H1 (cell line): ENCODE measurements at regions not wholly inside any gene's neighbourhood (a gene's known extent, or its start where the extent isn't known, plus 50 kb on each side); places are given as distances from the start of the nearest gene placed in this dataset.

Experiments
- CTCF ChIA-PET: fragments of 300-600 bp; sonication (Branson Sonifier 250); formaldehyde crosslinking; loops from one replicate; lab custom pipeline; 2021; ENCODE audit not compliant: partially characterized antibody; lab: Charles Lee
- POLR2A ChIA-PET: fragments of 300-600 bp; sonication (Branson Sonifier 250); formaldehyde crosslinking; loops from one replicate; lab custom pipeline; 2021; ENCODE audit warnings: inconsistent platforms; ENCODE audit not compliant: partially characterized antibody; lab: Charles Lee
- DNase-seq, 2 experiments: peaks; one replicate each; pipeline versions ENCODE4 v3.0.0 to v3.0.0-alpha.2; 2010 to 2022; ENCODE audit warnings: low spot score in 2 of 2, low read depth in 1 of 2, mixed read lengths in 1 of 2
- FAIRE-seq: peaks from 2 replicates; lab custom pipeline; 2011; peaks lifted over from hg19 to GRCh38; lab: Jason Lieb, UNC
- H2AFZ ChIP-seq: 2 replicates; pipeline ENCODE4 v1.8.1; 2012; ENCODE audit warnings: low read length, inconsistent platforms
- H2AK5ac ChIP-seq: 2 replicates; pipeline ENCODE4 v1.6.1; 2013; ENCODE audit warnings: low read depth, low read length
- H2BK120ac ChIP-seq: replicated peaks from 2 replicates; pipeline ENCODE3; 2013; ENCODE audit warnings: low read depth, low read length, inconsistent platforms
- H2BK12ac ChIP-seq: 2 replicates; pipeline ENCODE4 v1.6.1; 2013; ENCODE audit warnings: low read depth, low read length
- H2BK15ac ChIP-seq: 2 replicates; pipeline ENCODE4 v1.6.1; 2013; ENCODE audit warnings: low read length
- H2BK20ac ChIP-seq: 2 replicates; pipeline ENCODE4 v1.6.1; 2013; ENCODE audit warnings: low read length
- H2BK5ac ChIP-seq: 2 replicates; pipeline ENCODE4 v1.6.1; 2013; ENCODE audit warnings: low read depth, low read length
- H3K14ac ChIP-seq: 2 replicates; pipeline ENCODE4 v1.6.1; 2013; ENCODE audit warnings: inconsistent platforms; ENCODE audit not compliant: insufficient read length
- H3K18ac ChIP-seq: 2 replicates; pipeline ENCODE4 v1.6.1; 2013; ENCODE audit warnings: low read length; ENCODE audit errors: extremely low read depth
- H3K23ac ChIP-seq: 2 replicates; pipeline ENCODE4 v1.6.1; 2013; ENCODE audit warnings: inconsistent platforms; ENCODE audit not compliant: insufficient read length
- H3K23me2 ChIP-seq: 2 replicates; pipeline ENCODE4 v1.6.1; 2013; ENCODE audit warnings: low read depth, low read length
- H3K27ac ChIP-seq: 2 replicates; pipeline ENCODE4 v1.6.1; 2011; ENCODE audit warnings: low read depth, low read length, inconsistent platforms
- H3K27me3 ChIP-seq, 4 experiments: replicated peaks in 1 of 4; 1 replicate in 1 of 4; 2 replicates in 3 of 4; pipeline versions ENCODE4 v1.6.1 to v1.8.1; 2011 to 2013; ENCODE audit warnings: low read length in 3 of 4, mild to moderate bottlenecking in 3 of 4, inconsistent platforms in 2 of 4, mixed read lengths in 2 of 4, moderate library complexity in 1 of 4; ENCODE audit not compliant: control insufficient read depth in 3 of 4, insufficient read depth in 3 of 4; ENCODE audit errors: extremely low read depth in 1 of 4
- H3K36me3 ChIP-seq, 4 experiments: 2 replicates each; pipeline versions ENCODE4 v1.6.1 to v1.8.1; 2011 to 2013; ENCODE audit warnings: mild to moderate bottlenecking in 4 of 4, low read length in 3 of 4, moderate library complexity in 2 of 4, control low read depth in 1 of 4, inconsistent platforms in 1 of 4; ENCODE audit not compliant: insufficient read depth in 4 of 4, control insufficient read depth in 2 of 4
- H3K4ac ChIP-seq: replicated peaks from 2 replicates; pipeline ENCODE3; 2013; ENCODE audit warnings: low read length, low read depth, mixed read lengths, inconsistent platforms; ENCODE audit not compliant: insufficient read length
- H3K4me1 ChIP-seq, 4 experiments: replicated peaks in 1 of 4; 1 replicate in 1 of 4; 2 replicates in 3 of 4; pipeline versions ENCODE4 v1.6.1 to v1.8.1; 2011 to 2013; ENCODE audit warnings: low read length in 3 of 4, inconsistent platforms in 2 of 4, mixed read lengths in 1 of 4; ENCODE audit not compliant: insufficient read depth in 4 of 4, control insufficient read depth in 3 of 4
- H3K4me2 ChIP-seq, 2 experiments: 2 replicates each; pipeline versions ENCODE4 v1.6.1 to v1.8.1; 2011 to 2013; ENCODE audit warnings: low read depth in 2 of 2, low read length in 2 of 2, control low read depth in 1 of 2, inconsistent platforms in 1 of 2, mild to moderate bottlenecking in 1 of 2; ENCODE audit not compliant: insufficient read depth in 1 of 2
- H3K4me3 ChIP-seq, 4 experiments: fragments of 200-600, 300-600 bp in 1 of 4; sonication (generic), shearing (Covaris generic), sonication (Bioruptor Twin) in 1 of 4; 2 replicates each; pipeline versions ENCODE4 v1.5.1 to v1.8.1; 2011 to 2016; ENCODE audit warnings: low read length in 4 of 4, low read depth in 3 of 4, control low read depth in 2 of 4, inconsistent platforms in 2 of 4, mild to moderate bottlenecking in 2 of 4, mixed read lengths in 1 of 4, moderate library complexity in 1 of 4; ENCODE audit not compliant: insufficient read depth in 2 of 4; ENCODE audit errors: extremely low read depth in 1 of 4
- H3K56ac ChIP-seq: replicated peaks from 2 replicates; pipeline ENCODE3; 2013; ENCODE audit warnings: low read depth, mild to moderate bottlenecking, mixed read lengths, low read length, inconsistent platforms; ENCODE audit not compliant: insufficient read length
- H3K79me1 ChIP-seq: 2 replicates; pipeline ENCODE4 v1.6.1; 2013; ENCODE audit warnings: low read depth, low read length, control low read depth
- H3K79me2 ChIP-seq, 2 experiments: 2 replicates each; pipeline versions ENCODE4 v1.6.1 to v1.8.1; 2012 to 2013; ENCODE audit warnings: low read length in 2 of 2, mild to moderate bottlenecking in 2 of 2, inconsistent platforms in 1 of 2; ENCODE audit not compliant: insufficient read depth in 2 of 2, control insufficient read depth in 1 of 2
- H3K9ac ChIP-seq, 4 experiments: replicated peaks in 1 of 4; 1 replicate in 1 of 4; 2 replicates in 3 of 4; pipeline versions ENCODE4 v1.6.1 to v1.8.1; 2011 to 2013; ENCODE audit warnings: low read depth in 3 of 4, low read length in 3 of 4, control low read depth in 2 of 4, mild to moderate bottlenecking in 2 of 4, moderate library complexity in 2 of 4, inconsistent platforms in 1 of 4; ENCODE audit errors: extremely low read depth in 1 of 4
- H3K9me3 ChIP-seq, 2 experiments: 2 replicates each; pipeline versions ENCODE4 v1.6.1 to v1.8.1; 2012 to 2013; ENCODE audit warnings: mild to moderate bottlenecking in 2 of 2, moderate library complexity in 2 of 2, control low read depth in 1 of 2, inconsistent platforms in 1 of 2, low read depth in 1 of 2, low read length in 1 of 2, mixed read lengths in 1 of 2; ENCODE audit not compliant: insufficient read depth in 2 of 2
- H4K20me1 ChIP-seq, 2 experiments: replicated peaks in 1 of 2; 2 replicates each; pipeline versions ENCODE3 to v1.8.1; 2011 to 2013; ENCODE audit warnings: inconsistent platforms in 2 of 2, low read length in 2 of 2, mild to moderate bottlenecking in 1 of 2; ENCODE audit not compliant: insufficient read depth in 2 of 2, control insufficient read depth in 1 of 2
- H4K5ac ChIP-seq: 2 replicates; pipeline ENCODE4 v1.6.1; 2013; ENCODE audit warnings: low read length, low read depth, mixed read lengths, inconsistent platforms; ENCODE audit not compliant: insufficient read length
- H4K8ac ChIP-seq: 2 replicates; pipeline ENCODE4 v1.8.0; 2013; ENCODE audit warnings: mild to moderate bottlenecking, moderate library complexity, low read length, inconsistent platforms; ENCODE audit not compliant: insufficient read depth; ENCODE audit errors: extremely low read depth
- H4K91ac ChIP-seq: replicated peaks from 2 replicates; pipeline ENCODE3; 2013; ENCODE audit warnings: low read length, mixed read lengths, inconsistent platforms; ENCODE audit not compliant: insufficient read length
- RBBP5 ChIP-seq: IDR thresholded peaks from 2 replicates; pipeline ENCODE4 v1.7.1; 2012; ENCODE audit warnings: low read depth, mild to moderate bottlenecking, inconsistent platforms, low read length, moderate library complexity, borderline replicate concordance
- WGBS, 2 experiments: shearing (Covaris generic) in 1 of 2; methylation state at CpG; one replicate each; pipeline versions ENCODE4 v1.1.6 to v1.1.7; 2013 to 2015; ENCODE audit warnings: low lambda C conversion rate in 2 of 2, mixed read lengths in 2 of 2, inconsistent platforms in 1 of 2, low coverage in 1 of 2, missing lambda C conversion rate in 1 of 2; ENCODE audit not compliant: insufficient replicate concordance in 2 of 2, insufficient coverage in 1 of 2, insufficient read length in 1 of 2; ENCODE audit errors: extremely low coverage in 1 of 2, missing lambda C conversion rate in 1 of 2; 5-methylcytosine and 5-hydroxymethylcytosine counted together

DNA sequence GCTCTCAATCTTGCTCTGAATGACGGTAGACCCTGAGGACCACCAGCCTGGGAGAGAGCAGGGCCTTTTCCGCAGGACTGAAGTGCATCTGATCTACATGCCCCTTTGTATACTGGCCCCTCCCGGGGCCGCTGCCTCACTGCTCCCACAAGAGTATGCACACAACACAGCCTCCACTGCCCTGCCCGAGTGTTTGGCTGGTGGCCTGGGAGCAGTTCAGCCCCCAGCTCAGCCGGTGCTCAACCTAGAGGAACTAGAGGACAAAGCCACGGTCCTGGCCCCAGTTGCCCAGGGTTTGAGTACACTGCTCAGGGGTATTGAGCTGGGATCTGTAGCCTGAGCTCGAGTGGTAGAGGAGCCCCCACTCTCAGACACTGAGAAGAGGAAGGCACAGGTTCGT lies 118.9 kb upstream of the CAB39 start:
- H3K23ac ChIP-seq = no peak overlapping the region
- H3K56ac ChIP-seq = no peak overlapping the region
- H3K9ac ChIP-seq = no peak overlapping the region
- H3K4me1 ChIP-seq = no peaks in the 10 kb centered on the region; a peak in 1 of 7 replicates
- H2BK5ac ChIP-seq = no peak overlapping the region
- no peaks in the 10 kb centered on the region for H3K23me2 ChIP-seq
- no peak overlapping the region for H3K14ac ChIP-seq
- H4K8ac ChIP-seq = peak overlapping the region; percentile 57
- no peak overlapping the region for H4K91ac ChIP-seq
- H4K20me1 ChIP-seq = no peaks in the 10 kb centered on the region
- WGBS, 2 experiments = 90% methylated on average over 6 of the region's 9 CpGs; no CpG with 5 or more reads in 1 of the 2 experiments
- H3K4me2 ChIP-seq = no peak overlapping the region
- no peak overlapping the region for H2BK20ac ChIP-seq
- ChIA-PET CTCF (interaction anchor here (1.5 kb wide), 1 partner anchor 17 kb away, joined by 5 read pairs; no protein-coding TSS in a partner anchor), POLR2A (no interaction called here)
- no peak overlapping the region for H2AK5ac ChIP-seq
- H3K27me3 ChIP-seq = no peaks in the 10 kb centered on the region
- no peak overlapping the region for H3K4me3 ChIP-seq
- H4K5ac ChIP-seq = no peak overlapping the region
- H2BK12ac ChIP-seq = no peak overlapping the region
- H3K18ac ChIP-seq = 0 out of 2 replicates have a peak overlapping the region, but pooled peaks have one; percentile 19
- H2BK120ac ChIP-seq = no peak overlapping the region
- no peak overlapping the region for H3K27ac ChIP-seq
- no peaks in the 10 kb centered on the region for H3K36me3 ChIP-seq
- H3K79me1 ChIP-seq = no peaks in the 10 kb centered on the region
- H3K9me3 ChIP-seq = no peaks in the 10 kb centered on the region
- FAIRE-seq (no peak), DNase-seq (no peak)
- no peak for TF ChIP-seq RBBP5
- TF ChIP-seq, all 59 proteins: peak for 0
- H2BK15ac ChIP-seq = no peak overlapping the region
- H3K4ac ChIP-seq = no peak overlapping the region
- 0 out of 2 replicates have a peak overlapping the region, but pooled peaks have one; percentile 5 for H2AFZ ChIP-seq
- no peaks in the 10 kb centered on the region for H3K79me2 ChIP-seq
